K562 (cell line): ENCODE measurements at regions not wholly inside any gene's neighbourhood (a gene's known extent, or its start where the extent isn't known, plus 50 kb on each side); places are given as distances from the start of the nearest gene placed in this dataset.

Experiments
- ATAC-seq: fragments of 200-7000 bp; cut with Tn5 transposase; 3 replicates; pipeline ENCODE4 v1.9.1; 2020; ENCODE audit warnings: moderate library complexity
- BruUV-seq: library from RNA; stranded (reverse); fragments of 400-500 nt; replicated peaks from 2 replicates; lab custom pipeline; 2021; lab: Mats Ljungman, UMichigan
- CTCF ChIA-PET: fragments of 300-600 bp; formaldehyde crosslinking; extraction: SDS; loops from one replicate; lab custom pipeline; 2021; ENCODE audit warnings: low intra/inter-chr PET ratio; lab: Yijun Ruan, JAX
- POLR2A ChIA-PET: fragments of 300-600, 350-650 bp; sonication (Branson Sonifier 250); formaldehyde crosslinking; extraction: SDS; loops from one replicate; lab custom pipeline; 2021; ENCODE audit warnings: antibody characterized with exemption, inconsistent platforms; lab: Yijun Ruan, JAX
- DNase-seq, 4 experiments: peaks; one replicate each; pipeline versions ENCODE4 v3.0.0 to v3.0.0-alpha.2; 2011 to 2018; ENCODE audit warnings: low spot score in 3 of 4, mixed read lengths in 3 of 4; ENCODE audit errors: extremely low read depth in 1 of 4
- FAIRE-seq: peaks from 2 replicates; lab custom pipeline; 2011; peaks lifted over from hg19 to GRCh38; lab: Jason Lieb, UNC
- H2AFZ ChIP-seq: 2 replicates; pipeline ENCODE4 v1.6.0; 2011; ENCODE audit warnings: low read depth, low read length, control low read depth, inconsistent platforms
- H3K27ac ChIP-seq: fragments of 200-600 bp; 3 replicates; pipeline ENCODE4 v1.8.0; 2011; ENCODE audit warnings: low read depth, mild to moderate bottlenecking, control low read depth, inconsistent platforms, low read length, moderate library complexity, mixed read lengths; ENCODE audit errors: extremely low read depth
- H3K27me3 ChIP-seq, 2 experiments: fragments of 300-600 bp in 1 of 2; 2 replicates in 1 of 2; 3 replicates in 1 of 2; pipeline versions ENCODE4 v1.6.0 to v1.8.0; 2011; ENCODE audit warnings: inconsistent platforms in 2 of 2, low read length in 2 of 2, mild to moderate bottlenecking in 1 of 2, mixed read lengths in 1 of 2, moderate library complexity in 1 of 2; ENCODE audit not compliant: control insufficient read depth in 2 of 2, insufficient read depth in 2 of 2
- H3K36me3 ChIP-seq: fragments of 300-600 bp; 3 replicates; pipeline ENCODE4 v1.8.0; 2011; ENCODE audit warnings: mild to moderate bottlenecking, low read length, inconsistent platforms; ENCODE audit not compliant: control insufficient read depth, insufficient read depth
- H3K4me1 ChIP-seq, 2 experiments: fragments of 200-600 bp in 1 of 2; replicated peaks in 1 of 2; 2 replicates in 1 of 2; 3 replicates in 1 of 2; pipeline versions ENCODE4 v1.5.1 to v1.8.0; 2011; ENCODE audit warnings: inconsistent platforms in 2 of 2, low read length in 2 of 2, mild to moderate bottlenecking in 1 of 2, mixed read lengths in 1 of 2, moderate library complexity in 1 of 2; ENCODE audit not compliant: control insufficient read depth in 2 of 2, insufficient read depth in 2 of 2
- H3K4me2 ChIP-seq: 2 replicates; pipeline ENCODE4 v1.6.1; 2011; ENCODE audit warnings: low read length, control low read depth, inconsistent platforms, mixed read lengths; ENCODE audit not compliant: insufficient read depth
- H3K4me3 ChIP-seq: fragments of 200-600 bp; sonication (generic), shearing (Covaris generic); 2 replicates; pipeline ENCODE4 v1.5.1; 2016; ENCODE audit warnings: control low read depth, inconsistent platforms
- H3K79me2 ChIP-seq: fragments of 200-600 bp; 3 replicates; pipeline ENCODE4 v1.8.0; 2011; ENCODE audit warnings: low read length, inconsistent platforms; ENCODE audit not compliant: control insufficient read depth, insufficient read depth
- H3K9ac ChIP-seq, 2 experiments: 2 replicates each; pipeline versions ENCODE4 v1.6.0 to v1.6.1; 2011; ENCODE audit warnings: low read depth in 2 of 2, low read length in 2 of 2, control low read depth in 1 of 2, inconsistent platforms in 1 of 2, mild to moderate bottlenecking in 1 of 2, mixed read lengths in 1 of 2; ENCODE audit not compliant: insufficient read depth in 1 of 2
- H3K9me1 ChIP-seq: one replicate; pipeline ENCODE4 v1.6.0; 2011; ENCODE audit warnings: inconsistent platforms, mild to moderate bottlenecking, low read length, moderate library complexity; ENCODE audit not compliant: control insufficient read depth, insufficient read depth
- H3K9me3 ChIP-seq: replicated peaks from 2 replicates; pipeline ENCODE4 v1.5.1; 2011; ENCODE audit warnings: low read depth, low read length, inconsistent platforms; ENCODE audit not compliant: control insufficient read depth, insufficient read depth
- H4K20me1 ChIP-seq: replicated peaks from 2 replicates; pipeline ENCODE4 v1.6.1; 2011; ENCODE audit warnings: low read length, inconsistent platforms, mixed read lengths; ENCODE audit not compliant: control insufficient read depth, insufficient read depth
- ILF3 ChIP-seq: fragments of 450-650 bp; IDR thresholded peaks from 2 replicates; pipeline ENCODE4 v1.6.1; 2018; ENCODE audit warnings: antibody characterized with exemption, mild to moderate bottlenecking, moderate library complexity, borderline replicate concordance
- JUND ChIP-seq, 2 experiments: IDR thresholded peaks; 2 replicates in 1 of 2; 3 replicates in 1 of 2; pipeline ENCODE4 v1.6.1; 2011; ENCODE audit warnings: borderline replicate concordance in 2 of 2, low read depth in 2 of 2, low read length in 2 of 2, improper control_type of control experiment in 1 of 2, missing biosample characterization in 1 of 2, missing genetic modification characterization in 1 of 2, missing genetic modification reagents in 1 of 2
- LEF1 ChIP-seq: fragments of 450-650 bp; IDR thresholded peaks from 2 replicates; pipeline ENCODE4 v1.6.1; 2016; ENCODE audit warnings: mild to moderate bottlenecking
- SP1 ChIP-seq: sonication (generic); formaldehyde crosslinking; IDR thresholded peaks from 2 replicates; pipeline ENCODE4 v1.8.1; 2022; ENCODE audit warnings: mild to moderate bottlenecking, missing genetic modification reagents
- TAF1 ChIP-seq: IDR thresholded peaks from 2 replicates; pipeline ENCODE4 v1.6.1; 2011; ENCODE audit warnings: mild to moderate bottlenecking, low read length, moderate library complexity; ENCODE audit not compliant: insufficient read depth, control insufficient read depth, severe bottlenecking; ENCODE audit errors: extremely low read depth
- WGBS: fragments of 100-300 bp; shearing (Covaris generic); methylation state at CpG from one replicate; pipeline ENCODE4 v1.1.6; 2016; ENCODE audit warnings: low coverage, mixed read lengths; ENCODE audit not compliant: insufficient coverage; ENCODE audit errors: missing lambda C conversion rate; 5-methylcytosine and 5-hydroxymethylcytosine counted together
- in situ Hi-C: fragments of 300-500 bp; cut with MboI; formaldehyde crosslinking; loops from 4 replicates; pipeline ENCODE4 v1.15.0; 2018; ENCODE audit warnings: inconsistent platforms, mixed read lengths
- intact Hi-C: fragments of 100-400 bp; cut with micrococcal nuclease; formaldehyde crosslinking; loops from 2 replicates; pipeline ENCODE4 v1.14.2; 2022
- TF ChIP-seq, protein P1 (sequence below): fragments of 450-650 bp; IDR thresholded peaks from 2 replicates; pipeline ENCODE4 v1.6.1; 2017; ENCODE audit warnings: mild to moderate bottlenecking, moderate library complexity

DNA sequence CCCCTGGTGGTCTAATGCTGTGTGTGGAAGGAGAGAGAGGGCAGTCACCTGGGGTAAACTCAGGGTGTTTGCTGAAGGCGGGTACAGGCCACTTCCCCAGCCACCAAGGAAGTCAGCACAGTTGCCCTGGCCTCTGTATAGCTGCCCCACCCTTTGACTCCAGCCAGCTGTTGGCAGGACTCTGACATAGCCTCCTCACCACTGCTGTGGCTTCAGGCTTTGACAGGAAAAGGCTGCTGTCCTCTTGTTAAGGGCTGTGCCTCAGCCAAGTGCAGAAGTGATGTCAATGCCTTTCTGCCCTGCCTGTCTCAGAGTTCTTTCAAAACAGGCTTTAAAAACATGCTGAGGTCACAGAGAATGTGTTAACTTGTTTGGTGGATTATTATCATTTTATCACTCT is 487.2 kb upstream of the KLF4 start:
- ChIA-PET POLR2A (no interaction called here), CTCF (no interaction called here)
- BruUV-seq: no TSS peak
- Histone ChIP-seq H4K20me1 (no peaks in the 10 kb centered on the region), H3K79me2 (no peaks in the 10 kb centered on the region), H3K27ac (no peak overlapping the region), H3K27me3 (peaks cover 2 to 6% of the 10 kb centered on the region in 2 experiments; a peak in 3 of 5 replicates), H3K4me2 (no peak overlapping the region), H3K4me3 (no peak overlapping the region), H3K9me3 (no peaks in the 10 kb centered on the region), H3K9ac (no peak overlapping the region), H3K9me1 (no peaks in the 10 kb centered on the region), H3K36me3 (no peaks in the 10 kb centered on the region), H3K4me1 (no peaks in the 10 kb centered on the region), H2AFZ (no peak overlapping the region)
- DNase-seq (no peak), ATAC-seq (no peak), FAIRE-seq (no peak)
- intact Hi-C loops (no loop called here), in situ Hi-C loops (no loop called here)
- TF ChIP-seq SP1 (CRISPR knock-in tag) (no peak), LEF1 (no peak), TAF1 (no peak), JUND (IDR thresholded peaks at IDR 0.05; ENCODE audit: borderline replicate concordance, low read depth, low read length) (no peak), JUND (tag; IDR thresholded peaks at IDR 0.05; ENCODE audit: borderline replicate concordance, low read depth, low read length) (no peak), ILF3 (no peak)
- TF ChIP-seq, protein P1, sequence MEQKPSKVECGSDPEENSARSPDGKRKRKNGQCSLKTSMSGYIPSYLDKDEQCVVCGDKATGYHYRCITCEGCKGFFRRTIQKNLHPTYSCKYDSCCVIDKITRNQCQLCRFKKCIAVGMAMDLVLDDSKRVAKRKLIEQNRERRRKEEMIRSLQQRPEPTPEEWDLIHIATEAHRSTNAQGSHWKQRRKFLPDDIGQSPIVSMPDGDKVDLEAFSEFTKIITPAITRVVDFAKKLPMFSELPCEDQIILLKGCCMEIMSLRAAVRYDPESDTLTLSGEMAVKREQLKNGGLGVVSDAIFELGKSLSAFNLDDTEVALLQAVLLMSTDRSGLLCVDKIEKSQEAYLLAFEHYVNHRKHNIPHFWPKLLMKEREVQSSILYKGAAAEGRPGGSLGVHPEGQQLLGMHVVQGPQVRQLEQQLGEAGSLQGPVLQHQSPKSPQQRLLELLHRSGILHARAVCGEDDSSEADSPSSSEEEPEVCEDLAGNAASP: no peak
- 0% methylated on average over 1 of the region's 1 CpG for WGBS
